GM20431 (cell line): ENCODE measurements at regions not wholly inside any gene's neighbourhood (a gene's known extent, or its start where the extent isn't known, plus 50 kb on each side); places are given as distances from the start of the nearest gene placed in this dataset.

Experiments
- in situ Hi-C: fragments of 300-500 bp; cut with MseI, MboI; formaldehyde crosslinking; loops from one replicate; pipeline ENCODE4 v1.15.0; 2020; ENCODE audit warnings: low sequenced_read_pairs; ENCODE audit not compliant: unreplicated experiment

DNA sequence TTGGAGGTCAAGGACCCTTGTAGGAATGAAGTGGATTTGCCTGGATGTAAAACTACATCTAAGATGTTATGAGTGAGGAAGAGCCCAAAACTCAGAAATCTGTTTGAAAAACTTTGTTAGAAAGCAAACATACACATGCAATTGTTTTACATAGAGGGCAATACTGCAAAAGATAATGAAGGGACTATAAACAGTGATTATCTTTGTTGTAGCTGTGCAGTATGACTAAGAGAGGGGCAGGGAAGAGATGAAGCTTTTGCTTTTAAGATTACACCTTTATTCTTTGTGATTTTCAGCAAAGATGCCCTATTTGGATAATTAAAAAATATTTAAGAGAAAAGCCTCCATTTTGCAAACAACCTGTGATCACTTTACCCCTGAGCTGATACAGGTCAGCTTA is 839.9 kb upstream of the RBFOX1 start:
- in situ Hi-C loops = no loop called here

DNA sequence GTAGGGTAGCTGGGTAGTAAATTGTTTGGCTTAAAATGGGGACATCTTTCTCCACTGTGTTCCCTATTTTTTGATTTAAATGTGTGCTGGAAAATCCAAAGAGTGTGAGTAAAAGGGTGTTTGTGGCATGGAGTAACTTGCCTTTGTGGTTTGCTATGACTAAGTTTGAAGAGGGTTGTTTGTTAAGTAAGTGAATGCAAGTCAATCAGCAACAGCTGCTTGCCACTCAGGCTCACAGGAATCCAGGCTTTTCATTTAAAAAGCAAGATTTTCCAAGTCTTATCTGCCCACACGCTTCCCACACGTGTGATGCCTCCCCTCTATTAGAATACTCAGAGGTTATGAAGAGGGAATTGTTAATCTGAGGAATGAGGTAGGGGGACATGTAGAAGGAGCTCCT is 847.7 kb upstream of the RBFOX1 start:
- in situ Hi-C loops = no loop called here

DNA sequence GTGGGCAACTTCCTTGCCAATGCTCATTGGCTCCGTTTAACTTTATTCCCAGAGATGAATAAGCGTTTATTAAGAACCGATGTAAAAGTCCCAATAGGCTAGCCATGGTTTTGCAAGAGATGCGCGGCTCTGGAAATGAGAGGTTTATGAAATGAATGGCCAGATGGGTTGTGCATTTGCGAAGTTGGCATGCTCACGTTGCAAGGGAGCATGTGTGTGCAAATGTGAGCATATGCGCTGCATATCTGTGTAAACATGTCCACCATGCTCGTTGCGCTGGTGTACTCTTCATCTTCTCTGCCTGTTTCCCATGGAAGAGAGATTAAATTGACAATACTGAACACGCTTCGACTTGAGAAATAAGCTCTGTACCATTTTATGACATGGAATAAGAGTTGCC is 848.6 kb upstream of the RBFOX1 start:
- in situ Hi-C loops = no loop called here

DNA sequence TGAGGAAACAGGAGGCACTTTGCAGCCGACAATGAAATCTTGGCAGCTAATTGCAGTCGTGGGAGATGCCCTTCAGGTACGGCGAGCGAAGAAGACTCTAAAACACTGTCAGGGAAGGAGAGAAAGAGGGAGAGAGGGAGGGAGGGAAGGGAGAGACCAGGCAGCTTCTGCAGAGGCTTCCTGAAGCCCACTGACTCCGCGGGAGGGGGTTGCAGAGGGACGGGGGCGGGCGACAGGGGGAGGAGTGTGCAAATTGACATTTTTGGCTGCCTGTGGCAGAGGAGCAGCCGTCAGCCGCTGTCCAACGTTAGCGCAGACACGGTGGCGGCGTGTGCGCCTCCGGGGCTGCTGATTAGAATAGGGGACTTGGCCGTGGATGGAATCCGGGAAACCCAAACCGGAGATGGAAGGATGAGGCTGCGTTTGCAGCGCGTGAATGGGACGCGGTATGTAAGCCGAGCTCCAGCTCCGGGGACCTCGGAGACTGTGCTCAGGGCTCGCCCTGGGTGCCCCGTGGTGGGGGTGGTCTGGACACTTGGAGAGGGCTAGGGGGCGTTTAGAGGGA is 849.1 kb upstream of the RBFOX1 start:
- in situ Hi-C loops = no loop called here

DNA sequence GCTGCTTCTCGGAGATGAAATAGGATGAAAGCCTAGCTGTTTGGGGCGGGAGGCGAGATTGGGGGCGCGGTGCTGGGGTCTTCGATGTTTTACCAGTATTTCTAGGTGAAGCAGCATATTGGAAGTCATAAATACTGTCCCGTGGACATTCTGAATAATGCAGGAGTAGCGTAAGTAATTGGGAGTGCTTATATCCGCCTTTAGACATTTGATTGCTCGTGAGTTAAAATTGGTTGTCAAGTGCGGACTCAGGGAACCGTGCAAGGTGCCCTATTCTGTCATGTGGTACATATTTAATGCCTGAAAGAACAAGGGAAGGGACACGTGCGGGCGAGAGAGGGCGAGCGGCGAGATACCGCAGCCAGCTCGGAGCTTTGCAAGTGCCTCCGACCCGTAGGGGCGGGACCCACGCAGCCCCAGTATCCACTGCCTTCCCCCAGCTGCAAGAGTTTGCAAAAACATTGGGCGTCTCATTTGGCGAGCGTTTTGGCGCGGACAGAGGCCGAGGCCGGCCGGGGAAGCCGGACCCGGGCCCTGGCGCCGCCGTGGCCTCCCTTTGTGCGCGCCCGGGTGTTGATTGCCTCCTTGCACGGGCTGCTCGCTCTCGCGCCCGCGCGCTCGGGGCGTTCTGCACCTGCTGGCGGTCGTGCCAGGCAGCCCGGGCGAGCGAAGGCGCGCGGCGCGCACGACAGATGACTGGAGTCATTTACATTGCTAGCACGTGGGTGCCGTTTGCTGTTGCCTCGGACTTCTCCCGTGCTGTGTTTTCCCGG is 849.8 kb upstream of the RBFOX1 start:
- in situ Hi-C loops = no loop called here

DNA sequence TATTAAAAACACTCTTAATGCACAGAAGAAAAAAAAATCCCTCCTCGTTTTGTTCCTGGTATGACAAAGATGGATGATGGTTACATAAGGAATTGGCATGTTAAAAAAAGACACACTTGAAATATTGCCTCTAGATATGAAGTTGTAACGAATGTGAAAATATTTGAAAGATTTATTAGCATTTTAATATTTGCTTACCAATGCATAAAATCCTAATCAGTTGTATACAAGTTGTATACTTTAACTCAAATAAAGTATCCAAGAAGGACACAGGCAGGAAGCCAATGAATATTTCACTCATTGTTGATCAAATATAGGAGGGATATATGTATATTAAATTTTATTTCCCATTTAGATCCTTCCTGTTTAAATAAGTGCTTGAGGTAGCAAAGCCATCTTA is 850.8 kb upstream of the RBFOX1 start:
- in situ Hi-C loops = no loop called here

DNA sequence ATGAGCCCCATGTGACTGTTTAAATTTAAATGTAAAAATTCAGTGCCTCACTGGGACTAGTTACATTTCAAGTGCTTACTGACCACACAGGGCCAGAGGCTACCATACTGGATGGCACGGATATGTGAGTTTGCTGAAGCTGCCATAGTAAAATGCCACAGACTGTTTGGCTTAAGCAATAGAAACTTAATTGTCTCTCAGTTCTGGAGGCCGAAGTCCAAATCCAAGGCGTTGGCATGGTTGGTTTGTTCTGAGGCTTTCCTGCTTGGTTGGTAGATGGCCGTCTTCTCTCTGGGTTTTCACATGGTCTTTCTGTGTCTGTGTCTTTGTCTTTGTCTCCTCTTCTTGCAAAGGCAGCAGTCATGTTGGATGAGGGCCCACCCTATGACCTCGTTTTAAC is 878.9 kb upstream of the RBFOX1 start:
- in situ Hi-C loops = no loop called here

DNA sequence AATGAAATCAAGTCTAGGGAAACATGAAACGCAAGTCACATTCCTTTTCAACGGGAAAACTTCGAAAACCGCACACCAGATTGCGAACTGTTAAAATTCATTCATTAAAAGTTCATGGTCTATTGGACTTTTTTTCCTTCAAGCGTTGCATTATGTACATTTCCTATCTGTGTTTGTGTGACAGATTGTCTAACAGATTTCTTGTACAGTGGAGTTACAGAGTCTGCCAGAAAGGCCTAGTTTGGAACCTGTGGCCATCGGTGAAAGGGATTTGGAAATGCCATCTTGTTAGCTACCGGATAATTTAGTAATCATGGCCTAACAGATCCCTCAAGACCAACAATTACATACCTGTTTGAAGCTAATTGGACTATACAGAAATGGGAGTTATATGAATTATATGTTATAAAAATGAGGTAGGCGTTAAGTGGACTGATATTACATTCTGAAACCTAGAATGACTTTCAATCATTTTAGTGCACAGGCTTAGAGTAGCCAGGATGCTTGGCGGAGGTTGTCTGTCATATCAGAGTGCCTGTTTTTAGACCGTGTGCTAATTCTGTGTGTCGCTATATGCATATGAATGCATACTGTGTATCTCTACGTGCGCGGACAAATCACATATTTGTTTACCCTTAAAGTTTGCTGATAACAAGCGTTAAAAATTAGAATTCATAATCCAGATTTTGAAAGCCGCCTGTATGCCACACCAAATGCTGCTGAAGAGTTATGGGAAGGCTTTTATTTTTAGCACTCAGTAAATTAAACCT is 885.4 kb upstream of the RBFOX1 start:
- in situ Hi-C loops = no loop called here

DNA sequence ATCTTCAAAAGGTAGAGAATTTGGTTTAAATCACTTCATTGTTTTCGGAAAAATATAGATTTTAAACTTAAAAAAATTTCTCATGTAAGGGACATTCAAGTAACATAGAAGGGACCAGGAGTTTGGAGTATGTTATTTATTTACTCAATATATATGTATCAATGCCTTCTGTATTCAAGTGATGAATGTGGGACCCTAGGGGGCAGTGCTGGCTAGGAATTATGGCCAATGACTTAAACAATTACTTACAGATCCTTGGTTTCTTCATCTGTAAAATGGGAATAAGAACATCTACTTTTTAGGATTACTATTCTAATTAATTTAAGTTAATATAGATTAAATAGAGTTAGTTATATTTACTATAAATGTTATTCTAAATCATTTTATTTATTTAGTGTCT is 886.3 kb upstream of the RBFOX1 start:
- in situ Hi-C loops = no loop called here

DNA sequence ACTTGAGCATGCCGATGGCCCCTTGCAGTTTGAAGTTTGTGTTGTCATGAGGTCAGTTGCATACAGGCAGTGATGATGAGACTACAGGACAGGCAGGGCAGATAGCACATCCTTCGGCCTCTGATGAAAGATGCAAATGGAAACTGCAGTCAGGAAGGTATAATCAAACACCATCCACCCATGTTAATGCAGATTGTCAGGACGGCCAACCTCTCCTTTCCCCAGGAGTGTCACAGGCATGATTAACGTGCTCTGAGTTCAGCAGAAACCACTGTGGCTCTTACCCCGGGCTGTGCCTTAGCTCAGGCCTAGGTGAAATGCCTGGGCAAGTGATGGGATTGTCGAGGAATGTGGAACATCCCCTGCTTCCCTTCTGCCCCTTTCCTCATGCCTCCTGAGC is 893.5 kb upstream of the RBFOX1 start:
- in situ Hi-C loops = no loop called here

DNA sequence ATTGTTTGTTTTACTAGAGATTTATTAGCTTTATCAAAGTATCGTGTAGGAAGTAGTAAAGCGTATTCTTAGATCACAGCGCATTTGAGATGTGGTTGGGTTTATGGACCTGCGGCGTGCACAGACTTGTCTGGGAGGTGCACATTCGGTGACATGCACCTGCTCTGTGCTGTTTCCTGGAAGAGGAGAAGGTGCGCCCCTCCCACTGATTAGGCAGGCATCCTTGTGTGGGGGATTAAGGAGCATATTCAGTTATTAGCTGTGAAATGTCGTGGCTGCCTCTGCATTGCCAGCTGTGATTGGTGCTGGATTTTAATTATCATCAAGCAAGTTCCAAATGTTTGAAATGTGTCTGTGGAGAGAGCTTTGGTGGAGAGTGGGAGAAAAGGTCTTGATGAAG is 903.8 kb upstream of the RBFOX1 start:
- in situ Hi-C loops = no loop called here

DNA sequence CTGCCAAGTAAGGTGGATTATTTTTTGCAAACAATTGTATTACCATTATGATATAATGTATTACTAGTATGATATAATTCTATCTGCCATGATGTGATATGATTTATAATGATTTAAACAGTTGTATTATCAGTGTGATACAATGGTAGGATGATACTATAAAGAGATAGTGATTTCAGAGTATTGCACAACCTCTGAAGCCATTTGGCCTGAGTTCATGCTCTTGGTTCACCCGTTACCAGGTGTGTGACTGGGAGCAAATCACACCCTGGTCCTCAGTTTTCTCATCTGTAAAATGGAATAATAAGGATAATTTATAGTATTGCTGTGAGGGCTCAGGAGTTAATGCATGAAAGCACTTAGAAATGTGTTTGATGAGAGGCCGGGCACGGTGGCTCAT is 905.0 kb upstream of the RBFOX1 start:
- in situ Hi-C loops = no loop called here

DNA sequence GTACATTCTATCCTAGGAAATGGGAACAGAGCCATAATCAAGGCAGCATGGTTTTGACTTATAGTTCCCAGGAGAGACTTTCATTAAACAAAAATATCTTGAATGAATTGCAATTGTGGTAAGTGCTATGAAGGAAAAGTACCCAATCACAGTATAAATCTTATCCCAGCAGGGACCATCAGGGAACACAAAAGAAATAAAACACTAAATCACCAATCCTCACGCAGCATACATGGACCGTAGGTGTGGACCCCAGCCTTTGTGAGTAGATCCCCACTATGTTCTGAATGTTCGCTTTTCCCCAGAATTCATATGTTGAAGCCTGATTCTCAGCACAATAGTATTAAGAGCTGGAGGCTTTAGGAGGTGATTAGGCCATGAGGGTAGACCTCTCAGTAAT is 925.0 kb upstream of the RBFOX1 start:
- in situ Hi-C loops = no loop called here

DNA sequence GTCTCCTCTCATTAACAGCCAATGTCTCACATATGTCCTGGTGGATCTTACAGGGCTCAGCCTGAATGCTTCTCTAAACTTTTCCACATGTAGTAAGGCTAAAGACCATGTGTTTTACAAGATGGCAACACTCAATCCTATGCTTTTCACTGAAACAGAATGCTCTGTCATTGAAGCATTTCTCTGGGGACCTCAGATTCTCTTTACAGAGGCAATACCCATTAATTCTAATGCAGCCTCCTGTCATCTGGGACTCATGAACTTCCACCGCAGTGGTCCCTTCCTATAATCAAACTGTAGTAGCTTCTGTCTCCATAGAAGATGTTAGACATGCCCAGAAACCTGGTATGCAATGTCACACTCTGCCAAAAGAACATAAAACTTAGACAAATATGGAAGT is 926.6 kb upstream of the RBFOX1 start:
- in situ Hi-C loops = no loop called here

DNA sequence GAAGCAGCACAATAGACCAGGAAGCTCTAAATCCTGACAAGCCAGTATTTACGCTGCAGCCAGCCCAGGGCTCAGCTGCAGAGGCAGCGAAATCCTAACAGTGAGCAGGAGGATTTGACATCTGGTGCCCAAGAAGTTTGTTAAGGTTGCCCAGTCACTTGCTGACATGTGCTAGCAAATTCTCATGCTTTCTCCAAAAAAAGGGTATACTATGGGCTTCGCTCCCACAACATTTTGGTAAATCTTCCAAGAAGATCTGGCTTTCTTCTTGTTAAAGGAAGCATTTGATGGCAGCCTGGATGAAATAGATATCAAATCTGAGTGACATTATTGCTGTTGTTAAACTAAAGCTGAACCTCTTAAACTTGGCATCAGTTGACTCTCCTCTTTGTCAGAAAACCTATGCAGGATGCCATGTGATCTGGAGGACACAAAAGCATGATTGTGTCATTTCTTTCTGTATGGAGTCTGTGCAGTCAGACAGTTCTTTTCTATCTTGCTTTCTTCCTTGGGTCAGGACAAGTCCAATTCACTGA is 949.7 kb upstream of the RBFOX1 start:
- in situ Hi-C loops = no loop called here

DNA sequence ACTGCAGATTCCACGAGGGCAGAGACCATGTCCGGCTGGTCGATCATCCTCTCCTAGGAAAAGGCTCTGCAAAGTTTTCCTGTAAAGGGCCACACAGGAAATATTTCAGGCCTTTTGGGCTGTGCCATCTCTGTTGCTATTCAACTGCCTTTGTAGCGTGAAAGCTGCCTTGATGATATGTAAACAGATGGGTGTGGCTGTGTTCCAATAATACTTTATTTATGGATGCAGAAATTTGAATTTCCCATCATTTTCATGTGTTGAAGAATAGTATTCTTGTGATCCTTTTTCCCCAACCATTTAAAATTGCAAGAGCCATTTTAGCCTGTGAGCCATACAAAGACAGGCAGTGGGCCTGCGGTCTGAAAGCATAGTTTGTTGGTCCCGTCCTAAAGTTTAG is 950.7 kb upstream of the RBFOX1 start:
- in situ Hi-C loops = no loop called here

DNA sequence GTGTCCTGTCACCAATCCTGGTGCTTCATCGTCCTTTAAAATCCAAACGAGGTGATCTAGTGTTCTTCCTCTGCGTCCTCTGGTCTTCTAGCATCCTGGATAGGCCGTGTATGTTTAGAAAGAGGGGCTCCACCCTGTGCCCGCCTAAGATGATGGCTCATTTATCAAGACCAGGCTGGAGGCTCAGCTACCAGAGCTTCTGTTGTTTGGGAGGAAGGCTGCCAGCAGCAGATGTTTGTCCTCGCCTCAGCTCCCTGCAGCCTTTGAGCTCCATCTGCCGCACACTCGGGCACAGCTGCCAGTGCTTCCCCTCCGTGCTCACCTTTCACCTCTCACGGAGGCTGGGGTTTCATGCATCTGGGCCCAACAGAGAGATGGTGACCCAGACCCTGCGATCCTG is 954.7 kb upstream of the RBFOX1 start:
- in situ Hi-C loops = no loop called here

DNA sequence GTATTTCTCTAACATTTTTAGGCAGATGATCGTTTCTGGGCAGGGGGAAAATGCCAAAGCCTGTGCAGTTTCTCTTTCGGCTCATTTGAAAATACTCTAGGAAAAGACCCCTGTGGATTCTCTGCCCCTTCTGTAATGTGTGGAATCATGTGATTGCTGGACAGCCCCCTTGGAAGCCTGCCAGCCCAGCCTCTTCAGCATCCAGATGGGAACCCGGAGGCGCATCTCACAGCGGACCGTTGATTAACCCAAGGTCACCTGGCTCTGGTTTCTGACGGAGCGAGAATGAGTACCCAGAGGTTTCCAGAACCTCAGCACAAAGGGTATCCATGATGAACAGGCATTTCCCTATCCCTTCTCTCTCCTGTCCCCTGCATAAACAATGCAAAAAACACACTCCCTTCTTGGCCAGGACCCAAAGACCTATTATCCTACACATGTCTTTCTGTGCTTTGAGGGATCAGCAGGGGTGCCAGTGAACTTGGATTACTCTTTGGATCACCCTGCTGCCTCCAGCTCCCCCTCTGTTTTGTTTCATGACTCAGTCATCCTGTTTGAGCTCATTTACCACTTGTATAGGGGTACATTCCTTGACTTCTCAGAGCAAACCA is 957.1 kb upstream of the RBFOX1 start:
- in situ Hi-C loops = no loop called here

DNA sequence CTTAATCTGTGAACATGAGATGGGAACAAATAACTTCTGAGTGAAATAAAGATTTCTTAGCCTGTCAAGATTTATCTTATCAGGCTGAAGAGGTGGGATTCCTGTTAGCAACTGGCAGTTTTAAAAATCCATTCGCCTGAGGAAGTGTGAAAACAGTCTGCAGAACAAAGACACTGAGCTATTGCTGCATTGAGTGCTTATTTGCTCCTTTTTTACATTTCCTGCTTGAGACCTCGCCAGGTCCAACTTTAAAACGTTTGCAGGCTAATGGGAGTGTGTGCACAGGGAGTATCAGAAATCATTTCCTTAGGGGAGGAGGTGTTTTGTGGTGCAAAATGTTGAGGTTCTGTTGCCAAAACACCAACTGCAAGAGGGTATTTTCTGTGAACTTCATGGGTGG is 957.8 kb upstream of the RBFOX1 start:
- in situ Hi-C loops = no loop called here

DNA sequence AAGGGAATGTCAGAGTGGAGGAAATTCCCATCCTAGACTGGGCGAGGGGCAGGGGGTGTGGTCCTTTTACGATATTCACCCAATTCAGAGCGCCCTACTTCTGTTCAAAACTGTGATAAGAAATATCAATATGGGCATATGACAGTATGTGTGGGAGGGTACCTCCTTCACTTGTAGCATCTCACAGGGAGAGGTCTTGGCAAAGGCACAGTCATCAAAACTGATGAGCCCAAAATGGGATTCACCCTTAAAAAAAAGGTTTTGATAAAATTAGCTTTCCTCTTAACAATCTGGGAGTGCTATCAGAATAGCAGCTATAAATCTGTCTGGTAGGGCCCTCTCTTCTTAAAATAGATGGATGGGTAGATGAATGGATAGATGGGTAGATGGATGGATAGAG is 967.8 kb upstream of the RBFOX1 start:
- in situ Hi-C loops = no loop called here
